ENCODE measurements at regions not wholly inside any gene's neighbourhood (a gene's known extent, or its start where the extent isn't known, plus 50 kb on each side); places are given as distances from the start of the nearest gene placed in this dataset.
"Not testable (repeated sequence)": the region's sequence is repeated elsewhere in the genome, so short reads cannot be mapped to it uniquely, and the experiment has no call there.

GRCh38 chr14:28130610-28131284 is 635.8 kb upstream of the FOXG1 start:
- no peak for DNase-seq (ENCODE audit: low spot score)

- no peak for DNase-seq (ENCODE audit: low spot score)
Observed at GRCh38 chr14:28138341-28138740, 628.2 kb upstream of the FOXG1 start.

GRCh38 chr14:28141662-28142061 is 624.9 kb upstream of the FOXG1 start:
- no peak for DNase-seq (ENCODE audit: low spot score)

DNA sequence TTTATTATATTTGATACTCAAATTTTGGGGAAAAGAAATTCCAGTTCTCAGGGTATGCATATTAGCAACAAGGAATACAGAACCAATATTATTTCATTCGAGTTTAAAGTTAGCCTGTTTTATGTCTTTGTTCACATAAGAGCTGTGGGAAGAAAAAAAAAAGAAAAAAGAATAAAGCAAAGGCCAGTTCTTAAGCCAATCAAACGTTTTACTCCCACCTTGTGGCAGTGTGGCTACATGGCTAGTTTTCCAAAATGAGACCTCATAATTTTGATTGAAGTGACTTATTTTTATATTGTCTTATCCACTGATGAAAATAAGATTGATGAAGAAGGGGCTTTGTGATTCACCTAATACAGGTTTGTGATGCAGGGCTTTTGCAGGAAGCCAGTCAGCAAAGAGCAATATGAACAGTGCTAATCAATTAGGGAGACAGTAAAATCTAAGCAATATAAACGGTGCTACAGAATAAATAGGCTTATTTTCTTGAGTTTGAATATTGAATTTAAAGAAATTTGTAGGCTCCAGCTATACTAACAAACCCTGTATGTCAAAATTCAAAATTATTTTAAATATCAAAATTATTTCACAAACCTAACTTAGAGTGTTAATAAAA is 624.1 kb upstream of the FOXG1 start:
- DNase-seq (ENCODE audit: low spot score), result no peak

GRCh38 chr14:28143316-28143715 is 623.3 kb upstream of the FOXG1 start:
- DNase-seq (ENCODE audit: low spot score), result peak; percentile 2

GRCh38 chr14:28151926-28152325 is 614.7 kb upstream of the FOXG1 start:
- DNase-seq (ENCODE audit: low spot score), result no peak

- no peak for DNase-seq (ENCODE audit: low spot score)
Observed at GRCh38 chr14:28152453-28153044, 614.0 kb upstream of the FOXG1 start.

- no peak for DNase-seq (ENCODE audit: low spot score)
Observed at GRCh38 chr14:28157289-28157869, 609.2 kb upstream of the FOXG1 start.

GRCh38 chr14:28157887-28158791 is 608.4 kb upstream of the FOXG1 start:
- no peak for DNase-seq (ENCODE audit: low spot score)

GRCh38 chr14:28161040-28161439 is 605.5 kb upstream of the FOXG1 start:
- no peak for DNase-seq (ENCODE audit: low spot score)

DNA sequence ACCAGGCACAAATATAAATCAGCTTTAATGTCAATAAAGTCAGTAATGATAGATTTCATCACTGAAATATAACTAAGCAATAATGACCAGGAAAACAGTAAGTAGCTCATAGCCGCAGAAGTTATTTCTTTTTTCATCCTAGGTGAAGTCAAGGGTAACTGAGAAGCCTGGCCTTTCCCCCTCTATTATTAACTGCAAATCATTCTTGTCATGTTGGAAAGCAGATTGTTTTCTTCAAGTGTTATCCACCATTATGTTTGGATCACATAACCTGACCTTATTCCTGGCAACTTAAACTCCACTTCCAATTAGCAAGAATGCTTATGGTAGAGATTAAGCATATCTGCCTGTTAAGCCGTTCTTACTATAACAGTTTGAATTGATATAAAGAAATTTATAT is 603.4 kb upstream of the FOXG1 start:
- no peak for DNase-seq (ENCODE audit: low spot score)

DNA sequence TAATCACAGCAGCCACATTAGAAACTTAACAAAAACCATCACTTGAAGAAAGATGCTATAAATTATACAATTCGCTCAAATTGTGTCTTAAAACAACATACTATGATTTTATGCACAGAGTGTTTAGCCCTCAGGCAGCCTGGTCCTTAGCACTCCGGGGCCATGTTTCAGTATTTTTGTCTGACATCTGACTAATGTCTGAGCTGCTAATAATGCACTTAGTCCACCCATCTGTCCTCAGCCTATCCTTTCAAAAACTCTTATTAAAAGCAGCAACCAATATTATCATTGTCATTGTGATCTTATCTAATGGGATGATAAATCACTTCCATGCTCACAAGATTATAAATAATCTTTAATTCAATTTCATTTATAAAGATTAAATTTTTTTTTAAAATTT is 602.7 kb upstream of the FOXG1 start:
- DNase-seq (ENCODE audit: low spot score), result no peak

DNA sequence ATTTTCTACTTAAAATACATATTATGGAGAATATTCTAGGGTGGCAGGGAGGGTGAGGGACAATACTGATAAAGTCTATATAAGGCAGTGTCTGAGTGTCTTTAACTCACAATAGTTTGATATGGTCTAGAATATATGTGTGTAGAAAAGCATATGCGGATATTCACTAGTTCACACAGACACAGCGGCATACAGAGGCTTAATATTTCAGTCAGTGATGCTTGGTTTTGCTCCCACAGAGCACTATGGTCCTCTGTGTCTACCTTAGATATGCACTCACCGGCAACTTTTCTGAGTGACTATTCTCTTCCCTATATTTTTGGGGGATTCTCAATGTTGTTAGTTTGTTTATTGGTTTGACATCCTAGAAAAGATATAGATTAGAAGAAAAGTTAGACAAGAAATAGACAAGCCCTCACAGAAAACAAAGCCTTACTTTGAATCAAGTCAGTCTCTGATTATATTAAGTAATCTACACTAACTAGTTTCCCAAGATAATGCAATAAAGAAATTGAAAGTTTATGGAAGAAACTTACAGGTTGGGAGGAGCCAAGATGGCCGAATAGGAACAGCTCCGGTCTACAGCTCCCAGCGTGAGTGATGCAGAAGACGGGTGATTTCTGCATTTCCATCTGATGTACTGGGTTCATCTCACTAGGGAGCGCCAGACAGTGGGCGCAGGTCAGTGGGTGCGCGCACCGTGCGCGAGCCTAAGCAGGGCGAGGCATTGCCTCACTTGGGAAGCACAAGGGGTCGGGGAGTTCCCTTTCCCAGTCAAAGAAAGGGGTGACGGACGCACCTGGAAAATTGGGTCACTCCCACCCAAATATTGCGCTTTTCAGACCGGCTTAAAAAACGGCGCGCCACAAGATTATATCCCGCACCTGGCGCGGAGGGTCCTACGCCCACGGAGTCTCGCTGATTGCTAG is 578.4 kb upstream of the FOXG1 start:
- not testable (repeated sequence) for DNase-seq (ENCODE audit: low spot score)

GRCh38 chr14:28196878-28197277 is 569.7 kb upstream of the FOXG1 start:
- no peak for DNase-seq (ENCODE audit: low spot score)

DNA sequence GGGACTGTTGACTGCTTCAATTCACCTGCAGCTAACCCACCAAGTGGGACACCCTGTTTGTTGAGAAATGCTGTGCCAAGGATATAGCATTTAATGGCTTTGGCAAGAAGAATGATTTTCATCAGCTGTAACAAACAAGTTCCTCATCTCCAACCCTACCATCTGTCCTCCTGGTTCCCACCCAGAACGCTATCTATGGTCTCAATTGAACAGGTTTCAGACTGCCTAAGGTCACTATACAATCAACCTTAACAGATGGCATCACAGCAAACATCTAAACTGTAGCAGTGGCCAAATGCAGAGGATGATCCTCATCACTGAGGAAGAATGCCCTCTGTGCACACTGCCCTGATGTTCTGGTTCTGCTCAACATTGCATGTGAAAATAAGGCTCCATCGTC is 546.2 kb upstream of the FOXG1 start:
- DNase-seq (ENCODE audit: low spot score), result no peak

DNA sequence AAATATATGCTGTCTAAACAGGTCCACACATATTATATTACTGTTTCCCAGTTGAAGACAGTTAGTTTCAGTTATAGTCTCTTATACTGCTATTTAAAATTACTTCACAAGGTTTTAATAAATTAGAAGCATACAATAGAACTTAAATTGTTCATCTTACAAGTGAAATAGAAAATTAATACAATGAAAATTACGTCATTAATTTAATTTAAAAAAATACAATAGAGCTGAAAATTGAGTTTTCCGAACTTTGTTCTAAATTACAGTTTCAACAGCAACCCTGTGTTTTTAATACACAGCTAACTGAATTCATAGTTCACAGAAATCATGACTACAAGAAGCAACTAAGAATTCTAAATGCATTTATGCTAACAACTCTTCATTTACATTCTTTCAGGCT is 525.7 kb upstream of the FOXG1 start:
- DNase-seq (ENCODE audit: low spot score), result no peak

DNA sequence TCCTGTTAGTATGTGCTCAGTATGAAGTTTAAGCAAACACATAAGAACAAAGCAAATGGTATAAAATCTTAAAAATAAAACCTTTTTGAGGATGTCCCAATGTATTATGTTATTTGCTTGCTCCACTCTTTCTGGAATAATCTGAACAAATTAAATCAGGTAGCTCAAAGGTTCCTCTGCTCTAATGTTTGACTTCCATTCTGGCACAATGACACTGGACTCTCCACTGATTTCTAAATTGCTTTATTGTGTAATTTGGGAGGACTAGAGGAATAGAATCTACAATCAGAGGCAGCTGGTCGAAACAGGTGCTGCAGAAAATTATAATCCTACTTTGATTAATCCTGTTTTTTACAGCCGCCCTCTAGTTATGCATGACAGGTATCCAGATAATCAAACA is 523.7 kb upstream of the FOXG1 start:
- no peak for DNase-seq (ENCODE audit: low spot score)

GRCh38 chr14:28243600-28243999 is 523.0 kb upstream of the FOXG1 start:
- DNase-seq (ENCODE audit: low spot score), result no peak

GRCh38 chr14:28245216-28245615 is 521.4 kb upstream of the FOXG1 start:
- no peak for DNase-seq (ENCODE audit: low spot score)

DNA sequence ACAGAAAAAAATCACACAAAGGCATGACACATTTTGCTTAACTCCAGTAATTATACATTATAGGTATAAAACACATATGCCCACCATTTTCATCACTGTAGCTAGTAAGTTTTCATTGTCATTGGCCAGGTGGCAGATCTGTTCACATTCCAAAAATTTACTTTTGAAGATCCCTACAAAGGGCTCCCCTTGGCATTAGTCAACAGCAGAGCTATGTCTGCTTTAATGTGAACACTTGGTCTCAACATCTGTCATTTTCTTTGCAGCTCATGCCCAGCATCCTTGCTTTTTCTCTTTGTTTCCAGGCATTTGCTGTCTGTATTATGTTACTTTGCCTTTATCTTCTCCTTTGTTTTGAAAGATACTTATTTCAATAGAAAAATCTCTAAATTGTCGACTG is 519.1 kb upstream of the FOXG1 start:
- DNase-seq (ENCODE audit: low spot score), result no peak

GRCh38 chr14:28252124-28252523 is 514.5 kb upstream of the FOXG1 start:
- DNase-seq (ENCODE audit: low spot score), result not testable (repeated sequence)
